GM21825 (cell line): ENCODE measurements at regions not wholly inside any gene's neighbourhood (a gene's known extent, or its start where the extent isn't known, plus 50 kb on each side); places are given as distances from the start of the nearest gene placed in this dataset.

Source experiments
- ATAC-seq: cut with Tn5 transposase; IDR thresholded peaks from one replicate; pipeline ENCODE4 v1.9.1; 2021; ENCODE audit warnings: mild to moderate bottlenecking, moderate library complexity; ENCODE audit not compliant: unreplicated experiment

DNA sequence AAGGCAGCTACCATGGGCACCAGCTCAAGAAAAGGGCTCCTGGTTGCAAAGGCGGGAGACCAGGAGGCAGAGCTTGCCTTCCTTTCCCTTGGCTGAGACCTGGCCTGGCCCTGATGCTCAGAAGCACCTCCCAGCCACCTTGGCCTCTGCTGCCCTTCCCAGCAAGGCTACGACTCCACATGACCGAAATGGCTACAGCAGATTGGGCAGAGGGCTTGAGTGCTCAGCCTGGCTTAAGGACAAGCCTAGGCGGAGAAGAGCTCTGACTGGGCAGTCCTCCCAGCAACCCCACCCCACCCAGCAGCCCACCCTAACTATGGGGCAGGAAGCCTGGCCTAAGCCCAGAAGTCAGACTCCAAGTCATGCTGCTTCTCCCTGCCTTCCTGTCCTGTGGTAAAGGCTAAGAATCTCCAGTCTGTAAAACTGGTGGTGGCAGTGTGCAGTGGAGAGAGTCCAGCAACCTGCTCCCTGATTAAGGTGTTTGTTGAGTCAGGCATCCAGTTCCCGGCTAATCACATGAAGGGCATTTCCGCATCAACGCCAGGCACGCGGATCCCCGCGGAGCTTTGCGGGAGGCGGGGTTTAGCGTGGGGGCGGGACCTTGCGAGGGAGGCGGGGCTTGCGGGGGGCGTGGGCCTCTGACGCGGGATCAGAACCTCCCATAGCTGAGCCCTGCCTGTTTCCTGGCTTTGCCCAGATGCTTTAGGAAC lies 256.0 kb downstream of the BCL11A start:
- no peak for ATAC-seq

DNA sequence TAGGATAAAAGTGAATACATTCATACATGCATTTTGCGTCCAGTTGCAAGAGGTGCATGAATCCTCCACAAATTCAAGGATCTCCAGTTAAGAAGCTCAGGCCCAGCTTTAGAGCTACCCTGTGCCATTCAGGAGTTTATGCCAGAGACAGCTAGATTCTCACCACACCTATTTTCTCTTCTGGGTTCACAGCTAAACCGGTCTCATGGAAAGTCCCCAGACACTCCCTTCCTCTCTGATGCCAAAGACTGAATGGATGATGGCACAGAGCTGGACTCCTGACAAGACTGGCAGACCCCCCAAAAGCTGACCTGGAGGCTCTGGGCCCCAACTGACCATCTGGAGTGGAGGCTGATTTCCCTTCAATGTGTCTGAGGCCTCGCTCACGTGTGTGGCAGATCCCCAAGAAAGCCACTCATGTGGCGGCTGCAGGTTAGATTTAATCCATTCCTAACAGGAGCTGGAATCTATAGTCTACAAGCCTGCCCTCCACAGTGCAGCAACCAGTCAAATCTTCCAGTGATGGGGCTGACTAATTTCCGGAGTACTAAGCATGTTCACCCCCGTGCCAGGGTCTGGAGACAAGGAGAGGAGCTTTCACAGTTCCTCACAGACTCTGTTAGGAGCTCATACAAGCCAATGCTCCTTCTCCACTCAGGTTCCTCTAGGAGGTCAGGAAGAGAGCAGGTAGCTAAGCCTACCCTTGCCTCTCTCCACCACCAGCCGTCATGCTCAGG lies 257.1 kb downstream of the BCL11A start:
- no peak for ATAC-seq

DNA sequence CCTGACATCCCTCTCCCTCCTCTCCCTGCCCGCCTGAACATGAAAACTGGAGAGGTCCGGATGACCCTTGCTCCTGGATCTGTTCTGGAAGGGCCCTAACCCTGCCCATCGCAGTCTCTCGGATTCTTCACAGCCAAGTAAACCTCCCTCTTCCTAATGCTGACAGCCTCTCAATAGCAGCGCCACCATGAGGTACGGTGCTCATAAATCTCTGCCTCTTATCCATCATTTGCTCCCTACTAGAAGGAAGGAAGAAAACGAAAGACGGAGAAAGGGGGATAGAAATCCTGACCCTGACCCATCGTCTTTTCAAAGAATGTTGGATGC lies 257.9 kb downstream of the BCL11A start:
- ATAC-seq, result no peak

DNA sequence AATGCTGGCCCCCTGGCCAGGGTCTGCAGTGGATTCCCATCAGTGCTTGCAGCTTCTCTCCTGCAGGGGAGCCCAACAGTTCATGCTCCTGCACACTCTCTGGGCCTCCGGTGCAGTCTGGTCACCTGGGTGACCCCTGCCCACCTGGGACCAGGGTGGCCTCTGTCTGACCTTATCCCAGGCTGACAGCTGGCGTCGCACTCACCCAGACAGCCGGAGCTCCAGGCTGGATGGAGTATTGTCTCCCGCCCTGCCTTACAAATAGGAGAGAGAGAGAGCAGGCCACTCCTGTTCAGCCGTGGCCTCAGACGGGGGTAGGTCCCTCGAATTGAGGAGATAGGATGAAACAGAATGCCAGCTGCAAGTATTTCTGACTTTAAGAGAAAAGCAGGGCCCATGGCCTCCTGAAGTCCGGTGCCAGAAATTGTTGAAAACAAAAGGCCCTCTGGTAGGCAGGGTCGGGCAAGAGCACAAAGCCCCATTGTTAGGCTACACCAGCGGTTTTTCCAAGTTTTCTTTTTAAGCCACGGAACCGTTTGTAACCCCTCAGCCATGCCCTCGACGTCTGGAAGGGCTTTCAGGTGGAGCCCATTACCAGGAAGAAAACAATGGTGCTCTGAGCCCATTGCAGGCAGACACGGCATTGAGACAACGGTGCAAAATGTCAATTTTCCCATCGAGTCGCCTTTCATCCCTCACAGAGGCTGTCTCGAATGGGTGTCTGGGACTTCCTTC lies 258.4 kb downstream of the BCL11A start:
- ATAC-seq, result no peak

DNA sequence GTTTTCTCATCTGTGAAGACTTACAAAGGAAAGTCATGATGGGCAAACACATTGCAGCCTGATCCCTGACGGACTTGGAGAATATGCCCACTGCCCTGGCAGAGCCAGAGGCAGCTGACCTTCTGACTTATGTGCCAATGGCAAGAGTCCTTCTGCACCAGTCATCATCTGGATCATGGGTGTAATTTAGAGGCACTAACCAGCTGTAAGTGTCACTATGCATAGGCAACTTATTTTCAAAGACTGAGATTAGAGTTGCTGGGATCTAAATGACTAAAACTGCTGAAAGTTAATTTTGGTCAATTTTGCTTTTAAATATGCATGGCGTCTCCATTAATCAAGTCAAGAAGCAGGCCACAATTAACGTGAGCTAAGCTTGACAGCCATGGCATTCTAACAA lies 261.2 kb downstream of the BCL11A start:
- no peak for ATAC-seq

DNA sequence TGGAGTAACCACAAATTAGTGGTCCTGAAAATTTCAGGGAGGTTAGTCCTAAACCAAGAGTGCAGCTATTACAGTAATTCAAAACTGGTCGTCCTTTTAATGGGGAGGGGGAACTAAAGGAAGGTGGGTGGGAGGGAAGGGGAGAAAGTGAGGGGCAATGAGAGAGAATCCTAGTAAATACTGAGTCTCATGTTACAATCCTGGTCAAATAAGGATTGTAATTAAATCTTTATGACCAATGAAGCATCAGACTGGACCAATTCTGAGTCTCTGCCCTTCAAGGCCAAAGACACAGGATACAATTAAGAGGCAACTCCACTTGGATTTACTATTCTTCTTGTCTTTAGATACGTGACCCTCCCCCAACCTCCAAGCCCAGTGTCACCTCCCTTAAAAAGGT lies 262.9 kb downstream of the BCL11A start:
- no peak for ATAC-seq

DNA sequence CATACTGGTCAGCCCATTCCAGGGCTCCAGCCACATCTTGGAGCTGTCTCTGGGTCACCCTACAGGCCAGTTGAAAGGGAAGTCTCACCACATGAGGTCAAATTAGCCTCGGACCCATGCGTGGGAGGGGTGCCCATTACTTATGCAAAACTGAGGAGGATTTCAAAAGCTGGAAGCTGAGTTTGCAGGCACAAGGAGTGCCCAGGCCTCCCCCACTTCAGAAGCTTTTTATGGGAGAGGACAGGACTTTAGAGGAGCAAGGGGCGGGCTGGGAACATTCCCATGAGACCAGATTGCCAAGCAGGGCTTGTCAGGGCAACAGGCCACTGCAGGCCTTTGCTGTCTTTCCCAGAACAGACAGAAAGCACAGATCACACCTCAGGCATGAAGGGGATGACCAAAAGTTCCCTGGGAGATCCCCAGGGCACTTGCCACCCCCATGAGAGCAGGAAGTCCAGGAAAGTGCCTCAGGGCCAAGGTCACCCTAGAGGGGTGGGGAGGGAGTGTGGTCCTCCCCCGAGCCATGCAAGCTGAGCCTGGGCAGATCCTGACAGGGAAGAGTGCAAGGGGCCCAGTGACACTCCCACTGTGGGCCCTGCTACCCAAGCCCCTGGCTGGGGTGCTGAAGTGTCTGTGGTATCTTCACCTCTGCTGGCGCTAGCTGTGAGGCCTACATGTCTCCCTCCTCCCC lies 267.7 kb downstream of the BCL11A start:
- no peak for ATAC-seq

DNA sequence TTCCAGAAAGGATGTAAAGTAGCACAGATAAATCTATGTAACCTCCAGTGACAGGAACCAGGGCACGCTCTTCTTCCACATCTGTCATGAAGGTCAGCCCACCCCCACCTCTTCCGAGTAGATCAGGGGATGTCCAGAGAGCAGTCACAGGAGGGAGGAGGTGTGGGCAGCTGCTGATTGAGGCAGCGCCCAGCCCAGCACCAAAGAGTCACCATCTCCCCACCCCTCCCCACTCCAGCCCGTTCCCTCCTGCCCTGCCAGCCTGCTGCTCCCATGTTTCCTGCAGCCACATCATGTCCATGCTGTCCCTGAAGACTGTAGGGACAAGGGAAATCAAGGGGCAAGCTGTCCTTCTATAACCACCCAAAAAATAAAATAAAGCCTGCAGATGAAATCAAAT lies 269.8 kb downstream of the BCL11A start:
- no peak for ATAC-seq

DNA sequence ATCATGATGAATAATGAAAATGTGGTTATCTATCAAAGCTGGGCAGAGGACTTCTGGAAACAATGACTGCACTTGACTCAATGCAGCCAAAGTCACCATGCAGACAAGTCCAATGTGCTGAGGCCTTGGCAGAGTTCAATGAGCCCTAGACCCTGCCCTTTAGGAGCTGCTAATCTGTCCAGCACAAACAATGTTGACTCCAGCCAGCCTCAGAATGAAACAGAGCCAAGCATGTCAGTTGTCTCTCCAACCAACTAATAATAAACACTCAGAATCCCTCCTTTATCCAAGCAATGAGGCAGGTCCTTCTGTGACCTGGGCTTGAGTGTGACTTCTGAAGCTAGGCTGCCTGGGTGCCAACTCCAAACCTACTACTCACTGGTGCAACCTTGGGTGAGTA lies 270.6 kb downstream of the BCL11A start:
- ATAC-seq, result no peak

DNA sequence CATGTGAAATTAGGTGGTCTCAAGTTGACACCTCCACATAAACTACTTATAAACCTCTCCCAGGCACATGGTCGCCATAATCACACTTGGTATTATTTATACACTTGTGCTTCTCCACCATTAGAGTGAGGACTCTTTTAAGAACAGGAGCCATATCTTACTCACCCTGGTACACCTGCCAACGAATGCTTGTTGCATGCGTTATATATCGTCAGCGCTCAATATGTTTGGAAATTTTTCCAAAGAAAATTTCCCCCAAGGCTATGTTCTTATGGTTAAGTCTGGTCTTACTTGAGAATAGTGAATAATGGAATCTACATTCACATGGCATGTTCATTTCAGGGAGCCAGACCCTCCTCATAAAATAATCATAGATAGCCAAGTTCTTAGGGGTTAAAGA lies 271.7 kb downstream of the BCL11A start:
- no peak for ATAC-seq

DNA sequence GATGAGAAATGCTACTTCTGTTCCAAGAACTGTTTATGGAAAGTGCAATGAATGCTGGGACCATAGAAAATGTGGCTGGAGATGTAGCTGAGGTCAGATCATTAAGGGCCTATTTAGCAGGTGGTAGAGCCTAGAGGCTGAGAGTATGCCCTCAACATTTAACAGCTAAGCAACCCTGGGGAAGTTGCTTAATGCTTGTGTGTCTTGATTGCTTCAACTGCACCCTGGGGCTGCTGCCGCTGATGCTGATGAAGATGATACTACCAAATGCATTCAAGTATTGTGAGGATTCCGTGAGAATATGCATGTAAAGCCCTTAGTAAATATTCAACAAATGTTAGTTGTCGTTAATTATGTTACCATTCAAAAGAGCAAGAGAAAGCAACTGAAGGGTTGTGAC lies 273.2 kb downstream of the BCL11A start:
- no peak for ATAC-seq

DNA sequence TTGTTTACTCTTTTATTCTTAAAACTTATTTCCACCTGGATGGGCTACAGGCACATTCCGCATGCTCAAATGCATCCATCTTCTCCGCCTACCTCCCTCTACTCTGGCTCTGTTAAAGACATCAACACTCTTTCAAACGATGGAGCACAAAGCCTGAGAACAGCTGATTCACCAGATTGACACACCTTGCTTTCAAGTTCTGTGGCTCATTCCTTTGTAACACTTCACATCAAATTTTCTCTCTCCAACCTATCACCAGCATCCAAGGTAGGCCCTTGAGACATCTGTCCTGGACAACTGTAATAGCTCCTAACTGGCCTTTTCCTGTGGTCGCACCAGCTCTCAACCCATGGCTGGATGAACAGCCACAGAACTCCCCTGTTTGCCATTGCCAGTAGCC lies 274.5 kb downstream of the BCL11A start:
- no peak for ATAC-seq

DNA sequence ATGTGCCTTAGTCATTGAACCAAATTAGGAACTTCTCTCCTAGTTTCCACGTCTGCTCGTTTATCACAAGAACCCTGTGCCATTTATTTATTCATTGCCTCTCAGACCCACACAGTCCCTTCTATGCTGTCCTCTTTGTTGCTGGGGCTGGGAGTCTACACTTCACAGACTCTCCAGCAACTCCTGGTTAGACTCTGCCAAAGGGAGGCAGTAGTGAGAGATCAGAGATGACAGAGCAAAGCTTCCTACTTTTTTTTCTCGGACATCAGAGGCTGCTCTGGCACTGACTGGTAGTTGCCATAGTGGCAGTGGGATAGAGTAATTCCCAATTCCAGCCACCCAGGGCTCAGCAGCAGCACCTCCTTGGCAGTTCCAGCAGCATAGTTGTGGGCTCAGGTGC lies 277.5 kb downstream of the BCL11A start:
- ATAC-seq, result no peak

DNA sequence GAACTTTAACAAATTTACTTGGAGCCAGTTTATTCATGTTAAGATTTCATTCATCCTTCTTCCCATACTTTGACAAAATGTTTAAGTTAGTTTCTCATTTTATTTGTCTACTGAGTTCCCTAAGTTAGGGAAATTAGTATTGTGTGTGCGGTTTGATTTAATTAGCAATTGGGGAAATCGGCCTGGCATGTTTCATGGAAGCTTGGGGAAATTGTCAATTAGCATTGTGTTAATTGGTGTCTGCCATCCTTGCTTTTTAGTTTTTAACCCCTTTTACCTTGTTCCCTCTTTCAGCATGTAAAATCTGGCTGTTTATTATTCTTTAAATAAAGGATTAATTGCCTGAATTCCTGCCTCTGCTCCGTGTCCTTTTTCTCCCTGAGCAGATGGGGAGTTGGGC lies 279.6 kb downstream of the BCL11A start:
- no peak for ATAC-seq

DNA sequence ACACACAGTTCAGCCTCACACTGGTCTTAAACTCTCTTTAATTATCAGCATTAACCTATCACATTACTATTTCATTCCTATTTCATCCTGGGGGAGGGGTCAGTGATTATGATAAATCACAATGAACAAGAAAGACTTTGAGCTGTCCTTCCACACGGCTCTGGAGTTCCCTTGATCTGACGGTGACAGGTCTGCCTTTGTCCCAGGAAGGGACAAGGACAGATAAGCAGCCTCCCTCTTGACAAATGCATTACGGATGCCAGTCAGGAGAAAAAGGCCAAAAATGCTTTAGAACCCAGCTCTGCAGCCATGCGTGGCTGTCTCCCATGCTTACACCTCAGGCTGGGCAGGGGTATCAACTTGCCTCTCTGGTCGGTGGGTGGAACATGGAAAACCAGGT lies 281.7 kb downstream of the BCL11A start:
- no peak for ATAC-seq

DNA sequence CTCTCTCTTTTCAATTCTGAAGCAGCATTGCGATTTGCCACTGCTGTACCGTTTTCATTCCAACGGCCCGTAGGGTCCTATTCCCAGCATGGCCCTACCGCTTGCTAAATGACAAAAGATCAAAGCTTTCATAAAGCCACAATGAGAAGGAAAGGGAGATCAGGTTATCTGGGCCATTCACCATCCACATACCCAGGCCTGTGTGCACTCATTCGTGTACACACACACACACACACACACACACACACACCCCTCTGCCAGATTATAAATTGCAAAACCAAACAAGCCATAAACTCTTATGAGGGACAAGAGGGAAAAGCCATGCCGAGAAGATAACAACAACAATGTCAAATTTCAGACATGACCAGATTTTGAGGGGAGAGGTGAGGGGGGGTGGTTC lies 282.3 kb downstream of the BCL11A start:
- ATAC-seq, result no peak

DNA sequence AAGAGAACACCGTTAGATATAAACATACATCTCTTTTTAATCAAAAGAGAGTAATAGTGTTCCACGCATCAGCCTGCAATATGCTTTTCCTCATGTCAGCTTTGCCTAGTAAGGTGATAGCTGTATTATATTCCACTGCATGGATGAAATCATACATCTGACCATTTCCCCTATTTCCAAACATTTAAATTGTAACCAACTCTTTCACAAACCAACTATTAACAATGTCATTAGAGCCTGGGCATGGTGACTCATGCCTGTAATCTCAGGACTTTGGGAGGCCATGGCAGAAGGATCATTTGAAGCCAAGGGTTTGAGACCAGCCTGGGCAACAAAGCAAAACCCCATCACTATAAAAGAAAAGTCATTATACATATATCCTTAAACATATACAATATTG lies 284.8 kb downstream of the BCL11A start:
- no peak for ATAC-seq

DNA sequence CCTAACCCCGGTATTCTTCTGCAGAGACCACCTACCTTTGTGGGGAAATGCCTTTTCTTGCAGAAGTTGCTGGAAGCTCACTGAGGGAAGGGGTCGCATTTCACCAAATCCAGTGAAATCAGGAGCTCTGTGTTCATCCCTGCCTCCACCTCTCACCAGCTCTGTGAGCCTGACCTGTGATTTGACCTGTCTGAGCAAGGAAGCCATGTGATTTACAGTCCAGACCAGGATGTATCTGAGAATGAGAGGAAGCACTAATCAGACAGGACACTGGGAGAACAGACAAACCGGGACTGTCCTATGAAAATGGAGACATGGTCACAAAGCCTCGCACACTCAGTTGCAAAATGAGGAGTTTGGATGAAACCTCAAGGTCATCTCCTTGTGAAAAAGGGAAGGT lies 285.4 kb downstream of the BCL11A start:
- no peak for ATAC-seq

DNA sequence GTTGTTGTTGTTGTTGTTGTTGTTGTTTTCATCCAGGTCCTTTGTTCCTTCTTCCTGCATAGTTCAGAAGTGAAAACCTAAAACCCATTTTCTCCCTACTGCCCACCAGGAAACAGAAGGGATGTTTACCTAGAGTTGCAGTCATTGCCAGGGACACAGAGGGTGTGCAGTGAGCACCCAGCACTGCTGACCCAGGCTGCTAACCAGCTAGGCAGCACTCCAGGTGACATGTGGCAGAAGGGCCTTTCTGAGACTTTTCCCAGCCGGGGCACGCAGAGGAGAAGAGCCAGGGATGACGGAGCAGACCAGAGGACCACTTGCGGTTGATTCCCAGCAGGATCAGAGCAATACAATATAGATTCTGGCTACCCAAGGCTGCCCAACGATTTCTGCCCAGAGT lies 286.3 kb downstream of the BCL11A start:
- no peak for ATAC-seq

DNA sequence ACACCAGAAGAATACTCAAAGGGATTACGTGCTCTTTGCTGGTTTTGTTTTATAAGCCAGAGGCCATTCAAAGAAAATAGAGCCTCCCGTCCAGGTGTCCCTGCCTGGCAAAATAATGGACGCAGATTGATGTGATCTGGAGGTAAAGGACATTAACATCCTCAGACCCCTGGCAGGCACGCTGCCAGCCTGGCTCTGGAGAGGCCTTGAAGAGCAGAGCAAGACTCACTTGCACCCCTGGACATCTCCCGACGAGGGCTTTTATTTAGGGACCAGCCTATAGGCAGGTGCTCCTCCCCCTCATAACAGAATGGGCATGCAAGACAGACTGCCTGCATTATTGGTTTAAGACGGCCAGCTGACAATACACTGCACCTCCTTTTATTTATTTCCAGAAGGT lies 291.3 kb downstream of the BCL11A start:
- no peak for ATAC-seq

DNA sequence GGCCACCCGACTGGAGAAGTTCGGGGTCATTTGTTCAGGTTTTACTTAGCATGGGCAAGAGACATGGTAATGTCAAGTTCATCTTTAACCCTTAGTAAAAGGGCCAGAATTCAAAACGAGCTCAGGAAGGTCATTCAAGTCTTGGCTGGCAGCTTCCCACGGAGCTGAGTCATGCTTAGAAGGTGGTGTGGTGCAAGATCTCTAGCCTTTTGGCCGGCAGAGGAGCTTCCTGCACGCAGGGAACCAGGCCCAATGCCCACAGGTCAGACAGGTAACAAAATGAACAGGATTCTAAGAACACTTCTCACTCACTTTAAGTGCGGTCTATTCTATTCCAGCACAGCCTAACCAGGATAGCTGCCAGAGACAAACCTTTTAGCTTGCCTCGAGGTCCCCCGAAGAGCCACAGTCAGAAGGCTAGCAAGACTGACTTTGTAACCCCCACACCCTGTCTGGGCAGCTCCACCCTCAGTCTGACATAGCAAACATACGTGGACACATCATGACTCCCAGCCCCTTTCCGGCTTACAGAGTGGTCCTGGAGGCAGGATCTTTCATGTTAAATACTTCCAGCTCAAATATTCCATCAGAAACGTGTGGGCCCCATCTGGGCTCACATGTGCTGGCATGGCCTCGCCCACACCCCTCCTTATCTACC lies 292.7 kb downstream of the BCL11A start:
- ATAC-seq, result no peak
